ENCODE measurements at regions not wholly inside any gene's neighbourhood (a gene's known extent, or its start where the extent isn't known, plus 50 kb on each side); places are given as distances from the start of the nearest gene placed in this dataset.

DNA sequence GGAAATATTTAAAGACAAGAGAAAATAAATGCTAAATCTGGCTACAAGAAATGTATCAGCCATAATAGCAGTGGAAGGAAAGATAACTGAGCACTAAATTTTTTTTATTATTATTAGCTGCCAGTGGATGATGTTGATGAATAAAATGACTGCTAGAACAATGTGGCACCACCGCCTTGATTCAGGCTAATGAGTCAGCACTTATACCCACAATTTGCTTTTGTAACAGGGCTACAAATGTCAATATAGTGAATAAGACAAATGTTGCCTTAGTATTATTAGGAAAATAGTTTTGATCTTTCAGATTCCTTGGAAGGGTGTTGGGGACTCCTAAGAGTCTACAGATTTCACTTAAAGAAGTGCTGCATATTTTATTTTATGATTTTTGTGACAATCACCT lies 555.2 kb upstream of the GRAMD2B start:
- TF ChIP-seq POLR2A (IDR thresholded peaks at IDR 0.05), result no peak
- TF ChIP-seq, protein P1, sequence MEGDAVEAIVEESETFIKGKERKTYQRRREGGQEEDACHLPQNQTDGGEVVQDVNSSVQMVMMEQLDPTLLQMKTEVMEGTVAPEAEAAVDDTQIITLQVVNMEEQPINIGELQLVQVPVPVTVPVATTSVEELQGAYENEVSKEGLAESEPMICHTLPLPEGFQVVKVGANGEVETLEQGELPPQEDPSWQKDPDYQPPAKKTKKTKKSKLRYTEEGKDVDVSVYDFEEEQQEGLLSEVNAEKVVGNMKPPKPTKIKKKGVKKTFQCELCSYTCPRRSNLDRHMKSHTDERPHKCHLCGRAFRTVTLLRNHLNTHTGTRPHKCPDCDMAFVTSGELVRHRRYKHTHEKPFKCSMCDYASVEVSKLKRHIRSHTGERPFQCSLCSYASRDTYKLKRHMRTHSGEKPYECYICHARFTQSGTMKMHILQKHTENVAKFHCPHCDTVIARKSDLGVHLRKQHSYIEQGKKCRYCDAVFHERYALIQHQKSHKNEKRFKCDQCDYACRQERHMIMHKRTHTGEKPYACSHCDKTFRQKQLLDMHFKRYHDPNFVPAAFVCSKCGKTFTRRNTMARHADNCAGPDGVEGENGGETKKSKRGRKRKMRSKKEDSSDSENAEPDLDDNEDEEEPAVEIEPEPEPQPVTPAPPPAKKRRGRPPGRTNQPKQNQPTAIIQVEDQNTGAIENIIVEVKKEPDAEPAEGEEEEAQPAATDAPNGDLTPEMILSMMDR (IDR thresholded peaks at IDR 0.05), result no peak
